Keratinocyte (primary cell): ENCODE measurements at regions not wholly inside any gene's neighbourhood (a gene's known extent, or its start where the extent isn't known, plus 50 kb on each side); places are given as distances from the start of the nearest gene placed in this dataset.
"Not testable (repeated sequence)": the region's sequence is repeated elsewhere in the genome, so short reads cannot be mapped to it uniquely, and the experiment has no call there.

Experiments used
- DNase-seq: peaks from one replicate; pipeline ENCODE4 v3.0.0-alpha.2; 2011; ENCODE audit warnings: low read depth, missing footprints, low spot score
- FAIRE-seq: peaks from 2 replicates; lab custom pipeline; 2011; peaks lifted over from hg19 to GRCh38; lab: Jason Lieb, UNC
- H2AFZ ChIP-seq: 2 replicates; pipeline ENCODE4 v1.6.0; 2012; ENCODE audit warnings: low read length, control low read depth, inconsistent platforms; ENCODE audit not compliant: control insufficient read depth
- H3K27ac ChIP-seq: 2 replicates; pipeline ENCODE4 v1.5.1; 2011; ENCODE audit warnings: low read length; ENCODE audit not compliant: control insufficient read depth, insufficient read depth
- H3K27me3 ChIP-seq: 3 replicates; pipeline ENCODE4 v1.6.0; 2011; ENCODE audit warnings: low read length; ENCODE audit not compliant: control insufficient read depth, insufficient read depth; ENCODE audit errors: extremely low read depth
- H3K36me3 ChIP-seq, 2 experiments: 2 replicates in 1 of 2; 3 replicates in 1 of 2; pipeline ENCODE4 v1.5.1; 2011; ENCODE audit warnings: low read length in 2 of 2, mild to moderate bottlenecking in 1 of 2; ENCODE audit not compliant: control insufficient read depth in 2 of 2, insufficient read depth in 2 of 2; ENCODE audit errors: extremely low read depth in 1 of 2
- H3K4me1 ChIP-seq: 3 replicates; pipeline ENCODE4 v1.5.1; 2011; ENCODE audit warnings: low read length; ENCODE audit not compliant: control insufficient read depth, insufficient read depth; ENCODE audit errors: extremely low read depth
- H3K4me2 ChIP-seq: 3 replicates; pipeline ENCODE4 v1.6.0; 2011; ENCODE audit warnings: low read depth, low read length; ENCODE audit not compliant: control insufficient read depth, insufficient read depth; ENCODE audit errors: extremely low read depth
- H3K4me3 ChIP-seq, 3 experiments: fragments of 200-600 bp in 1 of 3; sonication (generic) in 1 of 3; 2 replicates in 2 of 3; 3 replicates in 1 of 3; pipeline ENCODE4 v1.5.1; 2011 to 2016; ENCODE audit warnings: low read length in 3 of 3, mild to moderate bottlenecking in 3 of 3, control low read depth in 2 of 3, inconsistent platforms in 1 of 3, low read depth in 1 of 3, mixed read lengths in 1 of 3, mixed run types in 1 of 3, moderate library complexity in 1 of 3; ENCODE audit not compliant: control insufficient read depth in 2 of 3, insufficient read depth in 2 of 3; ENCODE audit errors: extremely low read depth in 1 of 3
- H3K79me2 ChIP-seq: 2 replicates; pipeline ENCODE4 v1.6.0; 2012; ENCODE audit warnings: low read length; ENCODE audit not compliant: control insufficient read depth, insufficient read depth
- H3K9ac ChIP-seq: 3 replicates; pipeline ENCODE4 v1.6.0; 2011; ENCODE audit warnings: low read length; ENCODE audit not compliant: control insufficient read depth, insufficient read depth; ENCODE audit errors: extremely low read depth
- H3K9me1 ChIP-seq: 3 replicates; pipeline ENCODE4 v1.6.0; 2011; ENCODE audit warnings: low read length; ENCODE audit not compliant: control insufficient read depth, insufficient read depth; ENCODE audit errors: extremely low read depth
- H3K9me3 ChIP-seq: 2 replicates; pipeline ENCODE4 v1.5.1; 2012; ENCODE audit warnings: low read depth, low read length; ENCODE audit not compliant: control insufficient read depth
- H4K20me1 ChIP-seq: 3 replicates; pipeline ENCODE4 v1.6.0; 2011; ENCODE audit warnings: low read length; ENCODE audit not compliant: control insufficient read depth, insufficient read depth; ENCODE audit errors: extremely low read depth
- CTCF ChIP-seq, 3 experiments: IDR thresholded peaks in 1 of 3; conservative IDR thresholded peaks in 1 of 3; optimal IDR thresholded peaks in 1 of 3; 2 replicates in 2 of 3; 3 replicates in 1 of 3; pipeline versions ENCODE3 to v1.5.1; 2011; ENCODE audit warnings: low read length in 3 of 3, mild to moderate bottlenecking in 3 of 3, moderate library complexity in 2 of 3, control low read depth in 1 of 3, inconsistent platforms in 1 of 3; ENCODE audit not compliant: insufficient read depth in 2 of 3; ENCODE audit errors: extremely low read depth in 1 of 3
- EZH2 ChIP-seq: IDR thresholded peaks from one replicate; pipeline ENCODE4 v1.6.1; 2012; ENCODE audit warnings: inconsistent platforms, mild to moderate bottlenecking, low read length, moderate library complexity
- dilution Hi-C: fragments of 300-500 bp; cut with MboI; formaldehyde crosslinking; loops from one replicate; pipeline ENCODE4 v1.7.0; 2020; ENCODE audit warnings: low sequenced_read_pairs; ENCODE audit not compliant: extremely low pct_ligation_motif_present

GRCh38 chrX:840556-840955 lies 210.0 kb downstream of the SHOX start:
- no peak for TF ChIP-seq EZH2
- no peak for TF ChIP-seq CTCF (optimal IDR thresholded peaks at IDR 0.05 in 1 of 3, IDR thresholded peaks at IDR 0.05 in 1 of 3, conservative IDR thresholded peaks at IDR 0.05 in 1 of 3; ENCODE audit: extremely low read depth in 1 of 3, insufficient read depth in 2 of 3, low read length in 3 of 3)
- FAIRE-seq (no peak), DNase-seq (no peak)
- Histone ChIP-seq H3K9ac (no peak overlapping the region), H3K9me1 (no peaks in the 10 kb centered on the region), H4K20me1 (no peaks in the 10 kb centered on the region), H3K36me3 (no peaks in the 10 kb centered on the region), H3K27me3 (no peaks in the 10 kb centered on the region), H3K4me1 (no peaks in the 10 kb centered on the region), H3K27ac (no peak overlapping the region), H2AFZ (no peak overlapping the region), H3K4me3 (no peak overlapping the region), H3K4me2 (no peak overlapping the region), H3K9me3 (peaks cover 5% of the 10 kb centered on the region), H3K79me2 (no peaks in the 10 kb centered on the region)
- dilution Hi-C loops: no loop called here

GRCh38 chrX:838666-839065 lies 208.1 kb downstream of the SHOX start:
- dilution Hi-C loops, H3K36me3 ChIP-seq, H3K4me3 ChIP-seq, H3K9ac ChIP-seq, H3K9me1 ChIP-seq, H3K9me3 ChIP-seq, H2AFZ ChIP-seq, H3K4me2 ChIP-seq, DNase-seq, H4K20me1 ChIP-seq, H3K27ac ChIP-seq, FAIRE-seq, H3K4me1 ChIP-seq, H3K79me2 ChIP-seq, H3K27me3 ChIP-seq: not testable (repeated sequence)

GRCh38 chrX:835857-836256 lies 205.3 kb downstream of the SHOX start:
- H3K4me3 ChIP-seq, H2AFZ ChIP-seq, H3K4me2 ChIP-seq, dilution Hi-C loops, H3K9me1 ChIP-seq, H3K79me2 ChIP-seq, H3K9me3 ChIP-seq, H3K27me3 ChIP-seq, H3K4me1 ChIP-seq, FAIRE-seq, H3K27ac ChIP-seq, H4K20me1 ChIP-seq, DNase-seq, H3K9ac ChIP-seq, H3K36me3 ChIP-seq: not testable (repeated sequence)
